HG03469 (cell line): ENCODE measurements at regions not wholly inside any gene's neighbourhood (a gene's known extent, or its start where the extent isn't known, plus 50 kb on each side); places are given as distances from the start of the nearest gene placed in this dataset.

ENCODE experiments used
- ATAC-seq: cut with Tn5 transposase; IDR thresholded peaks from one replicate; pipeline ENCODE4 v1.9.1; 2021; ENCODE audit warnings: mild to moderate bottlenecking, moderate library complexity, moderate number of reproducible peaks; ENCODE audit not compliant: unreplicated experiment

DNA sequence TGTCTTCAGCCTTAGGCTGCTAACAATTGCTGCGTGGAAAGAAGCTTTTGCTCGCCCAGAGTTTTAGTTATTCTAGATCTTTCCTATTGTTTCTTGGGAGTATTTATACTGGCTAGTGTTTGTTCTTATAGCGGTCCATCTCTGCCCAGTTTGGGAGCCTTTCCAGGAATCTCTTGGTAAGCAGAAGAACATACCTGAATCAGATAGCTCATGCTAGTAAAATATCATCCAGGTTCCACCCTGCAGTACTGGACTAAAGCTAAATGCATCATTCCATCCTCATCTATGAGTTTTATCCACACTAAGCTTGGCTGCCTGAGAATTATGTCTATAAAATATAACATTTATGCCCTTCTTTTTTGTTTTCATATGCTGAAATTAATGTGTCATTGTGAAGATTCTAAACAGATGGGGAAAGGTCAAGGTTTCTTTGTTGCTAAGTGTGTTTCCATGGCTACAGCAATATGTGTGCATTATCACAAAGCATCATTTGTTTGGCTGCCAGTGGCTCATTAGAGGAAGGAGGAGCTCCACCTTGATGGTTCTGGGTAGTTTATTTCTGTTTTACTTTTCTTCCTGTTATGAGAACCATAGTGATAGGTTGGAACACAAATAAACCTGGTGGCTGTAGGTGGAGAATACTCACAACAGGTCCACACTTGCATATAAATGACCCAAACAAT is 182.8 kb downstream of the PIK3C3 start:
- no peak for ATAC-seq

DNA sequence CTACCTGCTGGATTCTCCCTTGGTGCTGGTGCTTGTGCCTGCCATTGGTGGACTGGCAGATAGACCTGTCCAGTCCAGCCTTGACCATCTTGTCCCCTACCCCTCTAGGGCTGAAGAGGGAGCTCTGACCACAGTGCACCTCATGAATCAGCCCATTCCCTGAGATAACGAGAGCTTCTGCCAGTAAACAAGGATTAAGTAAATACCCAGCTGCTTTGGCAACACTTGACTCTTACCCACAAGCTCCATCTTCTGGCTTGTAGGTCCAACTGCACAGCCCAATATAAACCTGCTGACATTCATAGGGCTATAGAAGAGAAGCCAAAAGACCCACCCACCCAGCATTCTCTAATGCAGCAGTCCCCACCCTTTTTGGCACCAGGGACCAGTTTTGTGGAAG is 186.4 kb downstream of the PIK3C3 start:
- no peak for ATAC-seq

DNA sequence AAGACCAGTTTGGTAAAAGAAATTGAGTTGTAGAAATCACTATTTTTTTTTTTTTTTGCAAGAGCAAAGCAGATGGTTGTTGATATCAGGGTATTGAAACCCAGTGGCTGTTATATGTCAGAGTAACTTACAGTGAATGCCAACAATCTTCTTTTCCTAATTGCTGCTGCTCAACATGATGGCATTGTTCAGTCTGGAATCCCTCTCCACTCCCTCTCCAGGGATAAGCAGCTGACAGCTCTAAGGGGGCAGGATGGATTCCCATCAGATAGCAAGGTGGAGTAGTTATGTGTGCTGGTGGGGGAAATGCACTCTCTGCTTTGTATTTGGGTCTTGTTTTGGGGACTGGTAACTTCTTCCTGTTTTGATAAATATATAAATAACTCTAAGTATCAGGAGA is 200.0 kb downstream of the PIK3C3 start:
- ATAC-seq, result no peak

DNA sequence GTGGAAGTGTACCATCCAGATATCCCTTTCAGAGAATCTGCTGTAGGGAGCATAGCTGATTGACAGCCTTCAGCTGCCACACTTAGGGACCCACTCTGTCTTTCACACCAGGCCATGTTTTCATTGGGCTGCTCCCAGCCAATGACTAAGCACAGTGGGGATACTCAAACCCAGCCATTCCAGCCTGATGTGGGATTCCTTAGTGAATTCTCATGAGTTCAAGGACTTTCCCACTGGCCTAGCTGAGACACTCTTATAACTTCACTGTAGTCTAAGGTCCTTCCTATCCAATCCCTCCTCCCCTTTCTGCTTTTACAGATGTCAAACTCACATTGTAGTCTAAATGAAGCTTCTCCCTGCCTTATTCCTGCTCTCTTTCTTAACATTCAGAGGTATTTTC is 201.2 kb downstream of the PIK3C3 start:
- ATAC-seq, result no peak

DNA sequence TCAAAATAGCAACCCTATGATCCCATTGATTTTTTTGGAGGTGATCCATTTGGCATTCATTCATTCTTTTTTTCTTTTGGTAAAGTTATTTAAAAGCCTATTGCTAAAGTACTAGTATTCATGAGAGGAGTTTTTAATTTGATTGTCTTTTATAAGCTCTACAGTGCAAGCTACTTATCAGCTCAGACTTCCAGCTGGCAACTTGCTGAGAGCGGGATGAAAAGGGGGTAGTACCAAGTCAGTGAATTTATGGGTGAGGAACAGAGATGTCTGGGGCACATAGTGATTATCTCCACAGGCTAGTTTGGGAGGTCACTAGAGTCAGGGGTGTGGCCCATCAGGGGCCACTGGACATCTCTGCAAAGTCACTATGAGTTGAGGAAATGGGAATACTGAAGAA is 202.4 kb downstream of the PIK3C3 start:
- no peak for ATAC-seq

DNA sequence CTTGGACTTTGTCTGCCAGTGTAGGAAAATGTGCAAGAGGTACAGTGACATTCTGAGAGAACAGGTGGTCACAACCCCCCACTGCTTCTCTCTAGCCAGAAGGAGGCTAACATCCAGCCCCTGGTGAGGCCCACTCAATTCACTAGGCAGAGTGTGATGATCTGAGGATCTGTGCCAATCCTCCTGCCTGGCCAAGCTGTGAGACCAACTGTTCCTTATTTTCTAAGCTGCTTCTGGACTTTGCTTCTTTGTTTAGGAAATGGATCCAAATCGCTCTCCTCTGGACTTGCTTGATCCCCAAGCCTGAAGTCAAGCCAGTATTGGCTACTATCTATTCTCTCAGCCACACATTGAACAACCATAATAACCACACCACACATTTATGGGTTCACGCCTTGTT is 202.8 kb downstream of the PIK3C3 start:
- no peak for ATAC-seq

DNA sequence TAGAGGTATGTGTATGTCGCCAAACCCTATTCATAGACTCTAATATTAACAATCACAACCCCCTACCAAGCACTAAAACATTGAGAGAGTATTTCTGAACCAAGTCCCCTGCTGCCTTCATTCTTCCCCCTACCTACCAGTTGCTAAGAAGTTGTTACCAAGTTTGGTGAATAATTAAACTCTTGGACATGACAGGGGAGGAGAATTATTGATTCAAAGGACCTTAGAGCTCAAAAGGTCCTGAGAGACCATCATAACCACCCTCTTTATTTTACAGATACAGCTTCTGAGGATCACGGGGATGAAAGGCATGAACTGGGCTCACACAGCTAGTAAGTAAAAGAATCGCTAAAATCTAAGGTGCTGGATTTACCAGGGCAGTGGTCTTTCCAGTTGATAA is 204.1 kb downstream of the PIK3C3 start:
- ATAC-seq, result no peak

DNA sequence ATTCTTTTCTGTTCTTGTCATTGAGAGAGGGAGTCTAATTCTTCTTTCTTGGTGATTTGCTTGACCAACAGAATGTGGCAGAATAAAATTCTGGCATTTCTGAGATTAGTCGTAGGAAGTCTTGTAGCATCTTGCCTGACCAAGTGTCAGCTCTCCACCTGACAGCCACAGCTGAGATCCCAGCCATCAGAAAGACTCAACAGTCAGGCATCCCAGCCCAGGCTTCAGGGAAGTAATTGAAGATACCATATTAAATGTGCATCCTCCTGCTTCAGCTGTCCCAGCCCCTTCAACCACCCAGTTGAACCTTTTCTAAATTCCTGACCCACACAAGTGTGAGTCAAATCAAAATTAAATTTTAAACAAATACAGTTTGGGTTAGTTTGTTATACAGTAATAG is 208.3 kb downstream of the PIK3C3 start:
- no peak for ATAC-seq

DNA sequence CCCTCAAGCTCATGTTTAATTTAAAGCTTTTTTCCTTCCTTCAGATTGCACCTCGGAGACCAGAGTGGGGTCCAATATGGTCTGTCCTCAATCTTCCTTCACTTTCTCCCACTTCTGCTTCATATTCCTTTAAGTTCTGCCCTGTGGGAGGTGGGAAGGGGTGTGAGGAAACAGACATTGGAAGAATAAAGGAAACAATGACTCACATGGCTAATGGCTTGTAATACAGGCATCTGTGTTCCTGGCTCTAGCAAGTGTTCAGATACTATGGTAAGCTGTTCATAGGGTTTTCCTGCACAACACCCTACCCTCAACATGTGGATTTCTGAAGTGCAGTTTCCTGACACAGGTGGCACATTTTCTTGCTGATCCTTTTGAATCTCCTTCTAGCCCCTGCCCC is 209.5 kb downstream of the PIK3C3 start:
- no peak for ATAC-seq

DNA sequence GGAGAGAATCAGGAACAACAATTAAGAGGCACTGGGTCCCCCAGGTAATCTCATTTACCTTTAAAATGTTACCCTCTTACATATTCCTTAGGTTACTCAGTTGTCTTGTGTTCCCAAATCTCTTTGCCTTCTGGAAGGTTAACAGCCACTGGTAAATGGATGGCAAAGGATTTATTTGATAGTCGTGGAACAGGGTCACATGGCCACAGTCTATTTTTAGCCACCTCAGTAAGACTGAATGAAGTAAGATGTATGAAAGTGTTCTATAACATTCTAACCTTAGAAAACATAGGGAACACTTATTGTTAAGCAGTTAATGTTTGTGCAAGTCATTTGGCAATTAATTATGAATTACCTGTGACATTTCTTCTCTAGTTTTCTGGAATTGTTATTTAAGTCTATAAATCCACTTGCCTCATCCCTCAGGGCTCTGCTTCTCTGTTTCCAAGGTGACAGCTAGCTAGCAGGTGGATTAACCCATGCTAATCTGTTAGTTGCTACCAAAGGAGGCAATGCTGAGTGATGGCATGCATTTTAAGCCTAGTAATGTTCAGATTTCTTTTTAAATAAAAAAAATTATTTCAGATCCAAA is 211.0 kb downstream of the PIK3C3 start:
- no peak for ATAC-seq

DNA sequence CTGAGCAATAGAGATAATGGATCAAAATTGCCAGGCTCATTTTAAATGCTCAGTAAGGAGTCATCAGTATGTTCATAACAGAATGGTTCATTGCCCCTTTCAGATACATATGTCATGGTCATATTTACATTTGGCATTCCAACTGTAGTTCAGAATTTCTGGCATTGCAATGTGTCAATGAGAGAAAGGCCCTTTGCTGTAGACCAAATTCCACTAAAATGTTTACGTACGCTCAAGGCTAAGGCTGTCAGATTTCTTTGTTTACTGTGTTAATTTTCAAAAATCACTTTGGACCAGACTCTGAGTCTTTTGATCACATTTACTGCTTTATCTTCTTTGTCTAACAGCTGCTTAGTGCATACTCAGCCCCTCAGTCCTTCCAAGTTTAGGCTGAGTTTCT is 213.5 kb downstream of the PIK3C3 start:
- ATAC-seq, result no peak

DNA sequence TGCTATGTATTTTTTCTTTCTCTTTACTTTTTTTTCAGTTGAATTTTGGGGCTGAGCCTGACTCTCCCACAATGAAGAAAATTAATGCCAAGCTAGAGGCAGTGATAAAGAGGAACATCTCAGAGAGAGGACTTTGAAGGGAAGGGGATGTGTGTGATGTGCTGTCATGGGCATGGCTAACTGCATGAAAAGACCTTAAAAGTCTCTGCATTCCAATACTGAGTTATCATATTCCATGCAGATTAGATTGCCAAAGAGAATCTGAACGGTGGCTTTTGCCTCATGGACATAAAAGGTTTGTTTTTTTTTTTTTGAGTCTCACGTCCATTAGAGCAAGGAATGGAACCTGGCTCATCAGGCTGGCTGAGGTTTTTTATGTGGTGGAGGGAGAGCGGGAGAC is 213.9 kb downstream of the PIK3C3 start:
- no peak for ATAC-seq

DNA sequence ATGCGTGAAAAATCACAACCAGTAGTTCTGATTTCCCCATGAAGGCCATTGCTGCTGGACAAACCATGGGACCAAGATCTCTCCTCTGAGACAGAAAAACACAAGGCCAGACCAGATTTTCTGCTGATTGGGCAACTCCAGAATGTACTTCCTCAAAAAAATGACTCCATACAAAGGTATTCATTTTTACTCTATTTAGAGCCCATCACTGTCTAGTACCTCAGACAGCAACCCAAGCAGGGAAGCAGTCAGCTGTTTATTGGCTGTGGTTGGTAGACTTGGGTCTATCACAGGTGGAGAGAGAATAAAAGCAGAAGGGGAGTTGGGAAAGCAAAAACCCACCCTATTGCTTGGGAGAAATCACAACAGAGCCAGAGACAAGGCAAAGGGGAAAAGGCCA is 219.9 kb downstream of the PIK3C3 start:
- no peak for ATAC-seq

DNA sequence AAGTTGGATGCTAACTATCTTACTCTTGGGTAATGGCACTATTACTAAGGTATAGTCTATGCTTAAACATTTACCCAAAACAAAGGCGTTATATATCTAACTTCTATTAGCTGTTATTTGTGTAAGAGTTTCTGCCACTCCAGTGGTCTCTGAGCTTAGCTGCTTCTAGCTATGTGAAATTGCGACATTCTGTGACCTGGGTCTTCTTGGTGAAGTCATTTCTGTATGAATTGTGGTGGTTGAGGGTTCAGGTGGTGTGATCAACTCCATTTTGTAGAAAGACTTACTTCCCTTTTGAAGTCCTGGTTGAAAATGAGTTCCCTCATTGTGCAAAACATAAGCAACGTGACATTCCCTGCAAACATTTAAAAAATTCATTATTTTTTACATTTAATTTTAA is 221.6 kb downstream of the PIK3C3 start:
- no peak for ATAC-seq

DNA sequence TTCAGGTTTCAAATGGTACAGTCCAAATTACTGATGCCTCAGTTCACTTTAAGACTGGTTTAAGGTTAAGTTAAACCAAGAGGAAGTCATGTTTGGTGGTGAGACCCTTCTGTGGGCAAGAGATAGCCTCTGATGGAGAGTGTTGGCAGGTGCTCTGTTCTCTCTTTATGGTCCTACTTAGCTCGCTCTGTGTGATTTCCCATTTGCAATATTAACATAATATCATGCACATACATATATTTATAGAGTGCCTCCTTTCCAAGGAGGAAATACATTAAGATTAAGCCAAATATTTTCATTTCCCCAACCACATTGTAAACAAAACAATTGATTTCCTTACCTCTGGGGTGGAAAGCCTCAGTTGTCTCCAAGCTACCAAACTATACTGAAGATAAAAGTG is 222.4 kb downstream of the PIK3C3 start:
- ATAC-seq, result no peak

DNA sequence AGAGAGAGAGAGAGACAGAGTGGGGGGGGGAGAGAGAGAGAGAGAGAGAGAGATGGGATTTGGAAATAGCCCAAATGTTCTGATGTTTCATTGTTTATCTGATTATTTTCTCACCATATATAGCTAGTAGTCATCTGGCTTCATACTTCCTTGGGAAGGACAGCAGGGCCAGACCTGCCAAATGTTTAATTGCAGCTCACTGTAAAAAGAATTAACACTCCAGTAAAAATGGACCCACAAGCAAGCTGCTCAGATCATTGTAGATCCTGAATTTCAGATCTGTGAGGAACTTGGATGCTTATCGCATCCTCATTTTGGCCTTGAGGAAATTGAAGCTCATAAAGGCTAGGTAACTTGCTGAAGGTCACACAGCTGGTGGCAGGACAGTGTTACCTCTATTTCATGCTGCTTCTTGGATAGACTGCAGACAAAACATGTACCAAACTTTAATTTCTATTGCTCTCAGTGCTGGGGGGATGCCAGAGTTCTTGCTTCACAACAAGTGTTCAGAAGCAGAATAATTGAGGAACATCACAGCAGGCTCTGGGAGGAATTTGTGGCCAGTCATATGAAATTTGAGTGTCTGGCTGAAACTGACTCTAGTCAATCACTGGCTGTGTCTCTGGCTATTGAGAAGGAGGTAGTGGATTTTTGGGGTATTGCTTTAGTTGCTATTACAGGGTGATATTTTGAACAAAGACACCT is 223.5 kb downstream of the PIK3C3 start:
- no peak for ATAC-seq

DNA sequence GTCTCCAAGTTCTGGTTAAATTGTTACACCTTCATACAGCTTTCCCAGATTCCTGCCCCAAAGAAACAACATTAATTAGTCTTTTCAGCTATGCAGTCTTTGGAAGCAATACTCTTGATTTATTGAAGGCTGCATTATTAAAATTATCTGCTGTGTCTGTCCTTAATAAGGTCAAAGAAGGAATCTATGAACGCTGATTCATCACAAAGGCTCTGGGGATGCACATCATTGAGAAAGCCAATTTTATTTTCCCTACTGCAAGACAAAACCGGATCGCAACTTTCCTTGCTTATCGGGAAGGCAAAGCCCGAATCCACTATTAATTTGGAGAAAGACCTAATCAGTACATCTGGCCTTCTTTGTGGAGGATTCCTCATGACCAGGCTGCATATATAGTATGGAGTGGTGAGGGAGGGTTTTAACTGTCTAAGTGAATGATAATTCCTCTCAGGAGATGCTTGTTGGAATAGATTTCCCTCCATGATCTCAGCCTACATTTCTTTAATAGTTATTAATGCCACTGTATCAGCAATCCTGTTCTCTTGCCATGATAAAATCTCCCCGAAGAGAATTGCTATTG is 224.6 kb downstream of the PIK3C3 start:
- no peak for ATAC-seq

DNA sequence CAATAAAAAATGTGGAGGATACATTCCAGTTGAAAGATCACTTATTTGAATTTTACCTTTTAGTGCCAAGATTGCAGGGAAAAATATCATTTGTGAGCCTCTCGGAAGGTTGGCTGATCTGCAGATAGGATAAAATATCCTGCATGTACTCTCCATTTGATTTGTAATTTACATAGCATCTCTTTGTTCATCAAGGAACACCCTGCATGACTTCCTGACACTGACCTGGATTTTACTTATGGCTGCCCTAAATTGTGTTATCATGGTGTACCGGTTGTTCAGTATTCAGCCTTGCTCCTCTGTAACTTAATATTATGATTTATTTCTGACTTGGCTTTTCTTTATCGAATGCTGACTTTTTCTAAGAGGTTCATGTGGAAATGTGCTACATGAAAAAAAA is 226.4 kb downstream of the PIK3C3 start:
- no peak for ATAC-seq

DNA sequence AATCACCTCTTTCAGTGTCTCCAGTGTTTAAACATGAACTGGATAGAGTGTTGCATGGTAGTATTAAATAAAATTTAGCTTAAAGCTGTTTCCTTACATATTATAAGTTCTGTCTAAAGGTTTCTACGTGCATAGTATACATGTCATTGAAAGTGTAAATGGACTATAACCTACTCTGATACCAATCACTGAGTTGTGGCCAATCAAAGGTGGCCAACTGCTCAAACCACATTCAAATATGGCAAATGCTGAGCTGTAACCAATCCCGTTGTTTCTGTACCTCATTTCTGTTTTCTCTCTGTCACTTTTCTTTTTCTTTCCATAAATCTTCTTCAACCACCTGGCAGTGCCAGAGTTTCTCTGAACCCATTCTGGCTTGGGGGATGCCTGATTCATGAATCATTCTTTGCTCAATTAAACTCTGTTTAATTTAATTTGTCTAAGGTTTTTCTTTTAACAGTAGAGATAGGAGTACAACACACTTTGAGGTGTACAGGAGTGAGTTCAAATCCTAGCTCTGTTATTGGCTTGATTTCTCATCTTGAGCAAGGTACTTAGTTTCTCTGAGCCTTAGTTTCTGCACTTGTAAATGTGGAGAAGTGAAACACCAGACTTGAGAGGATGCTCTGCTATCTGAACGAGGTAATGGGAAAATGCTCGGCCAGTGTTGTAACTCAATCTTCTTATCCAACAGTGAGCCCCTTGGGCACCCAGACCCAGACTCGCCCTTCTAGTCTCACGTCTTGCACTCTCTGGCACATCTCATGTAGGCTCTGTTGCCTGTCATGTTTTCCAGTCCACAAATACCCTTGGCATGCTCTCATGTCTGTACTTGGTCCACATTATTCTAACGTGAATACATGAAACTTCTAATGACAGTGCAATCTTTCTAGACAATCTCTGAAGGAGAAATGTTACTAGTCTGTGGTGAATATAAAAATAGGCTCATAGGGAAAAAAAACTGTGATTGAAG is 228.0 kb downstream of the PIK3C3 start:
- ATAC-seq, result no peak

DNA sequence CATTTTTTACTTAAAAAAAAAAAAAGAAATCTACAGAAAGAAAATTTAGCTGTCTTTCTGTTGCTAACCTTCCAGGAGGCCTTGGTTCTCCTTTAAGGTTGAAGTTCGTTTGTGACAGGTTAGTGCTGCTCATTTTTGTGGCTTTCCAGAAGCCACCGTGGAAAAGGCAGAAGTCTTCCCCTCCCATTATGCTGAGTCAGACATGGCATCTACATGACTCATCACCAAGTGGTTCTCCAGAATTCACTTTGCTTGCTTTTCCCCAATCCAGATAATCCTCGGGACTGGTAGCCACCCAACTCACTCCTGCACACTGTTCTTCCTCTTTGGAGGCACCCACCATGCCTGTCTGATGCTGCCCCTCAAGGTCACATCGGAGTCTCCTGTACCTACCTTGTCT is 228.7 kb downstream of the PIK3C3 start:
- ATAC-seq, result no peak
